LNCAP (cell line): ENCODE measurements at regions not wholly inside any gene's neighbourhood (a gene's known extent, or its start where the extent isn't known, plus 50 kb on each side); places are given as distances from the start of the nearest gene placed in this dataset.

ENCODE experiments used
- CTCF ChIP-seq: fragments of 450-650 bp; IDR thresholded peaks from 2 replicates; pipeline ENCODE4 v1.5.1; 2017; ENCODE audit warnings: mild to moderate bottlenecking

GRCh38 chr11:36840378-36840777 lies 242.3 kb upstream of the RAG2 start:
- TF ChIP-seq CTCF = no peak

- TF ChIP-seq CTCF = no peak
These were observed 239.9 kb upstream of the RAG2 start for GRCh38 chr11:36837831-36838437.

GRCh38 chr11:36825251-36825650 lies 227.2 kb upstream of the RAG2 start:
- no peak for TF ChIP-seq CTCF

GRCh38 chr11:36824349-36824748 lies 226.3 kb upstream of the RAG2 start:
- no peak for TF ChIP-seq CTCF

GRCh38 chr11:36822829-36823228 lies 224.8 kb upstream of the RAG2 start:
- no peak for TF ChIP-seq CTCF

- peak; percentile 59 for TF ChIP-seq CTCF
These were observed 220.4 kb upstream of the RAG2 start for GRCh38 chr11:36818410-36818809.

GRCh38 chr11:36817336-36817965 lies 219.4 kb upstream of the RAG2 start:
- TF ChIP-seq CTCF = no peak

GRCh38 chr11:36809303-36809702 lies 211.3 kb upstream of the RAG2 start:
- TF ChIP-seq CTCF = no peak
